Breast epithelium (tissue), 3 donors: ENCODE measurements at regions not wholly inside any gene's neighbourhood (a gene's known extent, or its start where the extent isn't known, plus 50 kb on each side); places are given as distances from the start of the nearest gene placed in this dataset.

Source experiments
- CTCF ChIP-seq, 3 donors: fragments of 450-650 bp; IDR thresholded peaks; one replicate each; pipeline ENCODE4 v1.5.1; 2016 to 2017; ENCODE audit warnings: antibody characterized with exemption in 3 of 3, mild to moderate bottlenecking in 3 of 3, moderate library complexity in 3 of 3
- POLR2A ChIP-seq: fragments of 450-650 bp; IDR thresholded peaks from one replicate; pipeline ENCODE4 v1.6.1; 2016; ENCODE audit warnings: antibody characterized with exemption, mild to moderate bottlenecking, moderate library complexity
- POLR2AphosphoS5 ChIP-seq, 3 donors: sonication (generic); formaldehyde crosslinking; IDR thresholded peaks; one replicate each; pipeline ENCODE4 v1.6.1; 2017; ENCODE audit warnings: antibody characterized with exemption in 3 of 3

DNA sequence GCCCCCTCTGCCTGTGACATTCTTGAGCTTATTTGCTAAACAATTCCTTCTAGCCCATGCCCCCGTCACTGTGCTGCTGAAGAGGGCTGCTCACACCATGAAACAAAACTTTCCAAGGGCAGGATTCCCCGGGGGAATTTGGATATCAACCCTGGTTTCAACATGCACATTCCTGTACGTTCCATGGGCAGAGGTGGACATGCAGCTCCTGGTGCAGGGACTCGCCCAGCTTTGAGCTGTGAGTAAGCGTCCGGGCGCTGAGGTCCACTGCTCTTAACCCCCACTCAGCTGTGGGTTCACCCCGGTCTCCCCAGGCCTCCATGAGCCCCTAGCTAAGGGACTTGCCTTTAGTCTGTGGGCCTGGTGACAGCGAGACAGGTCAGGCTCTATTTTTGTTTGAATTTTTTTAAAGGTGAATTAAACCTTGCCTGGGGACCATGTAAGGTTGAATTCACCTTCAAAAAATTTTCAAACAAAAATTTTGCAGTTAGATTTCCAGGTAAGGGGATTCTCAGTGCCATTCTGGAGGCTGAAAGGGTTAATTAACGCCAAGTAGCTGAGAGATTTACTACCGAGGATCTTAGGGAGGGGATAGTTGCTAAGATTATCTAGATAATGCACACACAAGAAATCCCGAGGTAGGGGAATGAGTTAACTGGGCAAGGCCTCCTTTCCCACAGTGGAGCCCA, 70.3 kb upstream of the SLC22A23 start:
- TF ChIP-seq CTCF (IDR thresholded peaks at IDR 0.05), result no peak
- no peak for TF ChIP-seq POLR2AphosphoS5 (IDR thresholded peaks at IDR 0.05)
- no peak for TF ChIP-seq POLR2A
